Mesenchymal stem cell (in vitro differentiated cells and primary cell): ENCODE measurements at regions not wholly inside any gene's neighbourhood (a gene's known extent, or its start where the extent isn't known, plus 50 kb on each side); places are given as distances from the start of the nearest gene placed in this dataset.

Experiments used
- DNase-seq: peaks from one replicate; pipeline ENCODE4 v3.0.0-alpha.2; 2013
- H2AFZ ChIP-seq: one replicate; pipeline ENCODE4 v1.6.1; 2013; ENCODE audit warnings: low read depth, mild to moderate bottlenecking, control low read depth, inconsistent platforms, low read length, moderate library complexity
- H2AK5ac ChIP-seq: 2 replicates; pipeline ENCODE4 v1.6.1; 2013; ENCODE audit warnings: low read length, moderate library complexity, mild to moderate bottlenecking, inconsistent platforms; ENCODE audit not compliant: severe bottlenecking
- H2BK120ac ChIP-seq: one replicate; pipeline ENCODE4 v1.6.1; 2013; ENCODE audit warnings: low read depth, mild to moderate bottlenecking, inconsistent platforms, low read length, moderate library complexity
- H2BK12ac ChIP-seq, 2 experiments: one replicate each; pipeline ENCODE4 v1.6.1; 2013; ENCODE audit warnings: inconsistent platforms in 2 of 2, low read length in 2 of 2, mild to moderate bottlenecking in 2 of 2, moderate library complexity in 2 of 2, control low read depth in 1 of 2
- H2BK15ac ChIP-seq: one replicate; pipeline ENCODE4 v1.6.1; 2013; ENCODE audit warnings: mild to moderate bottlenecking, low read depth, inconsistent platforms; ENCODE audit not compliant: poor library complexity, severe bottlenecking
- H2BK5ac ChIP-seq: 2 replicates; pipeline ENCODE4 v1.6.1; 2013; ENCODE audit warnings: low read depth, mild to moderate bottlenecking, low read length, control low read depth, inconsistent platforms; ENCODE audit not compliant: poor library complexity, severe bottlenecking
- H3K14ac ChIP-seq, 2 experiments: one replicate each; pipeline ENCODE4 v1.6.1; 2013; ENCODE audit warnings: inconsistent platforms in 2 of 2, low read length in 2 of 2, control low read depth in 1 of 2, mild to moderate bottlenecking in 1 of 2, moderate library complexity in 1 of 2
- H3K18ac ChIP-seq, 2 experiments: one replicate each; pipeline ENCODE4 v1.6.1; 2013; ENCODE audit warnings: inconsistent platforms in 2 of 2, low read length in 2 of 2, control low read depth in 1 of 2, low read depth in 1 of 2, mild to moderate bottlenecking in 1 of 2
- H3K23ac ChIP-seq, 2 experiments: one replicate each; pipeline ENCODE4 v1.6.1; 2013; ENCODE audit warnings: inconsistent platforms in 2 of 2, low read length in 2 of 2, mild to moderate bottlenecking in 2 of 2, moderate library complexity in 2 of 2, control low read depth in 1 of 2
- H3K27ac ChIP-seq: 2 replicates; pipeline ENCODE4 v1.5.1; 2013; ENCODE audit warnings: mild to moderate bottlenecking, moderate library complexity, low read length, control low read depth, inconsistent platforms; ENCODE audit not compliant: poor library complexity, severe bottlenecking
- H3K27me3 ChIP-seq, 2 experiments: 2 replicates each; pipeline versions ENCODE4 v1.6.1 to v1.7.0; 2013; ENCODE audit warnings: low read length in 2 of 2, mild to moderate bottlenecking in 2 of 2, moderate library complexity in 2 of 2, control low read depth in 1 of 2, inconsistent platforms in 1 of 2; ENCODE audit not compliant: control insufficient read depth in 1 of 2, insufficient read depth in 1 of 2
- H3K36me3 ChIP-seq, 2 experiments: 2 replicates each; pipeline versions ENCODE4 v1.6.1 to v1.7.0; 2013; ENCODE audit warnings: low read length in 2 of 2, control low read depth in 1 of 2, inconsistent platforms in 1 of 2, low read depth in 1 of 2, mild to moderate bottlenecking in 1 of 2; ENCODE audit not compliant: insufficient read depth in 2 of 2, control insufficient read depth in 1 of 2
- H3K4ac ChIP-seq, 2 experiments: one replicate each; pipeline ENCODE4 v1.6.1; 2013; ENCODE audit warnings: inconsistent platforms in 2 of 2, low read length in 2 of 2, mild to moderate bottlenecking in 2 of 2, moderate library complexity in 2 of 2, control low read depth in 1 of 2, low read depth in 1 of 2
- H3K4me1 ChIP-seq: 2 replicates; pipeline ENCODE4 v1.6.1; 2013; ENCODE audit warnings: low read depth, low read length, control low read depth; ENCODE audit not compliant: control insufficient read depth, insufficient read depth
- H3K4me2 ChIP-seq: 2 replicates; pipeline ENCODE4 v1.6.1; 2013; ENCODE audit warnings: low read length, mild to moderate bottlenecking, inconsistent platforms; ENCODE audit not compliant: poor library complexity, severe bottlenecking
- H3K4me3 ChIP-seq, 2 experiments: 2 replicates each; pipeline versions ENCODE4 v1.5.1 to v1.7.0; 2013; ENCODE audit warnings: low read length in 2 of 2, mild to moderate bottlenecking in 2 of 2, control low read depth in 1 of 2, low read depth in 1 of 2; ENCODE audit not compliant: insufficient read depth in 1 of 2
- H3K79me1 ChIP-seq: replicated peaks from 2 replicates; pipeline ENCODE4 v1.6.1; 2013; ENCODE audit warnings: mild to moderate bottlenecking, control low read depth, low read length, inconsistent platforms; ENCODE audit not compliant: poor library complexity, severe bottlenecking
- H3K9ac ChIP-seq: 2 replicates; pipeline ENCODE4 v1.7.0; 2013; ENCODE audit warnings: mild to moderate bottlenecking, low read length, moderate library complexity
- H3K9me3 ChIP-seq: 2 replicates; pipeline ENCODE4 v1.7.0; 2013; ENCODE audit warnings: mild to moderate bottlenecking, low read length; ENCODE audit not compliant: control insufficient read depth
- H4K8ac ChIP-seq: one replicate; pipeline ENCODE4 v1.6.1; 2013; ENCODE audit warnings: inconsistent platforms, mild to moderate bottlenecking, low read length, moderate library complexity
- H4K91ac ChIP-seq: one replicate; pipeline ENCODE4 v1.6.1; 2013; ENCODE audit warnings: mild to moderate bottlenecking, low read length, inconsistent platforms
- WGBS: methylation state at CpG from one replicate; pipeline ENCODE4 v1.1.7; 2013; ENCODE audit warnings: mixed read lengths; 5-methylcytosine and 5-hydroxymethylcytosine counted together

GRCh38 chr9:86648828-86649170, 294.6 kb upstream of the TUT7 start:
- Histone ChIP-seq H3K79me1 (no peaks in the 10 kb centered on the region), H4K8ac (no peak overlapping the region), H3K27ac (no peak overlapping the region), H2AFZ (no peak overlapping the region), H3K4me2 (no peak overlapping the region), H4K91ac (no peak overlapping the region), H3K4me1 (no peaks in the 10 kb centered on the region), H3K18ac (no peak overlapping the region), H3K9me3 (no peaks in the 10 kb centered on the region), H3K9ac (no peak overlapping the region), H3K14ac (no peak overlapping the region), H3K4ac (no peak overlapping the region), H3K23ac (no peak overlapping the region), H3K36me3 (no peaks in the 10 kb centered on the region), H3K27me3 (no peaks in the 10 kb centered on the region), H2BK12ac (no peak overlapping the region), H2AK5ac (no peak overlapping the region), H2BK120ac (no peak overlapping the region), H2BK15ac (no peak overlapping the region), H2BK5ac (no peak overlapping the region), H3K4me3 (no peak overlapping the region)
- DNase-seq = no peak
- WGBS = 67% methylated on average over 6 of the region's 6 CpGs

GRCh38 chr9:86648156-86648827, 294.1 kb upstream of the TUT7 start:
- Histone ChIP-seq H3K27ac (no peak overlapping the region), H3K9ac (no peak overlapping the region), H4K8ac (no peak overlapping the region), H3K14ac (no peak overlapping the region), H2BK120ac (no peak overlapping the region), H3K79me1 (no peaks in the 10 kb centered on the region), H3K36me3 (no peaks in the 10 kb centered on the region), H4K91ac (no peak overlapping the region), H2BK15ac (no peak overlapping the region), H2AK5ac (no peak overlapping the region), H3K4me3 (no peak overlapping the region), H3K9me3 (no peaks in the 10 kb centered on the region), H3K18ac (no peak overlapping the region), H2BK12ac (no peak overlapping the region), H3K4me1 (no peaks in the 10 kb centered on the region), H3K27me3 (no peaks in the 10 kb centered on the region), H3K23ac (no peak overlapping the region), H2AFZ (no peak overlapping the region), H3K4me2 (no peak overlapping the region), H2BK5ac (no peak overlapping the region), H3K4ac (no peak overlapping the region)
- WGBS = 100% methylated on average over 2 of the region's 4 CpGs
- no peak for DNase-seq

- Histone ChIP-seq H4K8ac (no peak overlapping the region), H3K79me1 (no peaks in the 10 kb centered on the region), H3K9ac (no peak overlapping the region), H4K91ac (no peak overlapping the region), H2AFZ (no peak overlapping the region), H3K27ac (no peak overlapping the region), H2BK12ac (no peak overlapping the region), H3K36me3 (no peaks in the 10 kb centered on the region), H3K9me3 (no peaks in the 10 kb centered on the region), H3K14ac (no peak overlapping the region), H3K18ac (no peak overlapping the region), H2AK5ac (no peak overlapping the region), H2BK5ac (no peak overlapping the region), H3K27me3 (no peaks in the 10 kb centered on the region), H3K4me2 (no peak overlapping the region), H3K4me1 (no peaks in the 10 kb centered on the region), H3K4ac (no peak overlapping the region), H2BK15ac (no peak overlapping the region), H3K4me3 (no peak overlapping the region), H2BK120ac (no peak overlapping the region), H3K23ac (no peak overlapping the region)
- no peak for DNase-seq
- WGBS = 91% methylated on average over 20 of the region's 21 CpGs
These were observed 291.1 kb upstream of the TUT7 start for GRCh38 chr9:86645303-86645702.

- H3K9me3 ChIP-seq = no peaks in the 10 kb centered on the region
These were observed 290.4 kb upstream of the TUT7 start for GRCh38 chr9:86644675-86645034.

More at GRCh38 chr9:86644675-86645034, 290.4 kb upstream of the TUT7 start:
- Histone ChIP-seq H3K27me3 (no peaks in the 10 kb centered on the region), H4K91ac (no peak overlapping the region), H3K4me1 (no peaks in the 10 kb centered on the region), H2AFZ (no peak overlapping the region), H2AK5ac (no peak overlapping the region), H3K4me3 (no peak overlapping the region), H4K8ac (no peak overlapping the region), H2BK12ac (no peak overlapping the region), H2BK15ac (no peak overlapping the region), H3K27ac (no peak overlapping the region), H3K36me3 (no peaks in the 10 kb centered on the region), H3K18ac (no peak overlapping the region), H3K9ac (no peak overlapping the region), H3K79me1 (no peaks in the 10 kb centered on the region), H3K14ac (no peak overlapping the region), H3K4ac (no peak overlapping the region), H2BK5ac (no peak overlapping the region), H3K4me2 (no peak overlapping the region), H2BK120ac (no peak overlapping the region), H3K23ac (no peak overlapping the region)
- WGBS = 79% methylated on average over 3 of the region's 4 CpGs
- no peak for DNase-seq
